Stimulated activated CD4-positive, alpha-beta T cell treated with anti-CD3 and anti-CD28 coated beads, Interleukin-2, amount 100 ng/mL, for 48 hours (primary cell): ENCODE measurements at regions not wholly inside any gene's neighbourhood (a gene's known extent, or its start where the extent isn't known, plus 50 kb on each side); places are given as distances from the start of the nearest gene placed in this dataset.

ENCODE experiments used
- DNase-seq, 2 donors: peaks; one replicate each; pipeline ENCODE4 v3.0.0-alpha.2; 2020

DNA sequence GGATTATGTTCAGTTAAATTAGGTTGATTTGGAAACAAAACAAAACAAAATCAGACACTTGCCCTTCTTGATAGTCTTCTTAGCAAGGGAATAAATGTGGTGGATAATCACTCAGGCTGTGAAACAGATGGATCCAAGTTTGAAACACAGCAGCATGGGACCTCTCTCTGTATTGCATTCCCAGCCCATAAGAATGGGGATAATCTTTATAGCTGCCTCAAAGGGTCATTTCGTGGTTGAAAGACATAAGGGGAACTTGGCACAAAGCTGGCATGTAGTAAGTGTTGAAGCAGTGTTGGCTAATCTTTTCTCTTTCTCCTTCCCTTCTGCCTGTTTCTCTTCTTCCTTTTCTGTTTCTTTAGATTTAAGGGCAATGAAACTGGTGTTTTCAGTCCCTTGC is 333.9 kb upstream of the TLE4 start:
- no peak for DNase-seq

DNA sequence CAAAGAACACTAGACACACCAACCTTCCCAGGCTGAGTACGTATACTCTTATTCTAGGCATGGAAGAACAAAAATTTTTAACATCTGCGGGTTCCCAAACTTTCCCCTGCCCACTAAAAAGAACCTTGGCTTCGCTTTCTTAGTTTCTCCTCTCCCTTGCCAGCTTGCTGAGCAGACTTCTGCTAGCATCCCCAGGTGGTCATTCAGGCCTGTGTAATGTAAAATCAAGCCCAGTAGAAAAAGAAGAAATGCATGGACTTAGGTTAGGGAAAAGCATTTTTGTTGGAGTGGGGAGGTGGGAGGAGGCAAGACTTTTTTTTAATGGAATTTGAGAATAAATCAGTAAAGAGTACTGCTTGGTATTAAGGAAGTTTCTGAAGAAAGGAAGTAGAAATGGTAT is 331.0 kb upstream of the TLE4 start:
- DNase-seq: no peak

DNA sequence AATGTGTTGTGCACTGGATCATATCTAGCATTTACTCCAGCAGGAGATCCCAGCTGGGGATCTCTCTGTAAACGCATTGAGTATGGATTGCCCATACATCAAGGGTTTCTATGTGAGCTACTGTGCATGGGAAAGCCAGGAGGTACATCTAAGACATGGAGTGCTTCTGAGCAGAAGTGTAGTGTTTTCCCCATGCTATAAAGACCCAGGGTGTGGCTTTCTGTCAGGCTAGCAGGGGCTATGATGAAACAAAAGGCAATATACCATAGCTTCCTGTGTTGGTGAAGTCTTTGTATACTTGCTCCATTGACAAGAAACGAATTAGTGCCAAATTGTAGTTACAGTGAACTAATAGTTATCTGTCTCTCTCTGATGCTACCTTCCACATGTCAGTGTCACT is 329.3 kb upstream of the TLE4 start:
- DNase-seq: no peak

DNA sequence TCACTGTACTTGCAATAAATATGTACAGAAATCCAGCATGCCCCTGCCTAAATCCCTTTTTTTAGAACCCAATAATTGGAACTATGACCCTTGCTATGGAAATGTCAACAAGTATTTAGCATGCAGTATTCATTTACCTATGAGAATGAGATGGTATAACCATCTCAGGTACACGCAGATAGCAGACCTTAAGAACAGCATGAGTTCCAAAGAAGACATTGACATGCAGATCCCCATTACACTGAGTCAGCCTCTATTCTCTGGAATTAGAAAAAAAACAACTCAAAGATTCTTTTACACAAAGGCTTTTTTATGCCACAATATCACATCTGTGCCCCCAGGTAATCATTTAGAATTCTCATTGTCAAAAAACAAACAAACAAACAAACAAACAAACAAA is 325.6 kb upstream of the TLE4 start:
- DNase-seq: no peak

DNA sequence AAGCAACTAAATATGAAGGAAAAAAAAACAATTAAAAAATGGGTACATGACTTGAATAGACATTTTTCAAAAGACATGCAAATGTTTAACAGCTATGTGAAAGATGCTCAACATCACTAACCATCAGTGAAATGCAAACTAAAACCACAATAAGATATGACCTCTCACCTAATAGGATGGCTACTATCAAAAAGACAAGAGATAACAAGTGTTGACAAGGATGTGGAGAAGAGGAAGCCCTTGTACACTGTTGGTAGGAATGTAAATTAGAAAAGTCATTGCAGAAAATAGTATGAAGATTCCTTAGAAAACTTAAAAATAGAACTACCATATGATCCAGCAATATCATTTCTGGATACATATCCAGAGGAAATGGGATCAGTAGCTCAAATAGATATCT is 324.7 kb upstream of the TLE4 start:
- DNase-seq: no peak

DNA sequence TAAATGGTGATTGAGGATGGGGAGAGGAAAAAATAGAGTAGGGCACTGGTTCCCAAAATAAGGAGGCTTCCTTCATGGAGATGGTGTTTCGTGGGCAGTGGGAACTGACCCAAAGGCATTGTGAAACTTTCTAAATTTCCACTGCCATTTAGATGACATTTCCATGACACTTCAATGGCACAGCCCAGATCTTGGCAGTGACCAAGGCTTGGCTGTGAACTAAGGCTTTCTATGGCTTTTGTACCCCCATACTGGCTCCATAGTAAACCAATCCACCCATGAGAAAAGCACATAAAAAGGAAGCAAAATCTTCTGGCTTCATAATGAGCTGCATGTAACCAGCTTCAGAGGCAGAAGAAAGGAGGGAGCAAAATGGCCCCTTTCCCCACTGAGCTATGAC is 321.0 kb upstream of the TLE4 start:
- DNase-seq: no peak

DNA sequence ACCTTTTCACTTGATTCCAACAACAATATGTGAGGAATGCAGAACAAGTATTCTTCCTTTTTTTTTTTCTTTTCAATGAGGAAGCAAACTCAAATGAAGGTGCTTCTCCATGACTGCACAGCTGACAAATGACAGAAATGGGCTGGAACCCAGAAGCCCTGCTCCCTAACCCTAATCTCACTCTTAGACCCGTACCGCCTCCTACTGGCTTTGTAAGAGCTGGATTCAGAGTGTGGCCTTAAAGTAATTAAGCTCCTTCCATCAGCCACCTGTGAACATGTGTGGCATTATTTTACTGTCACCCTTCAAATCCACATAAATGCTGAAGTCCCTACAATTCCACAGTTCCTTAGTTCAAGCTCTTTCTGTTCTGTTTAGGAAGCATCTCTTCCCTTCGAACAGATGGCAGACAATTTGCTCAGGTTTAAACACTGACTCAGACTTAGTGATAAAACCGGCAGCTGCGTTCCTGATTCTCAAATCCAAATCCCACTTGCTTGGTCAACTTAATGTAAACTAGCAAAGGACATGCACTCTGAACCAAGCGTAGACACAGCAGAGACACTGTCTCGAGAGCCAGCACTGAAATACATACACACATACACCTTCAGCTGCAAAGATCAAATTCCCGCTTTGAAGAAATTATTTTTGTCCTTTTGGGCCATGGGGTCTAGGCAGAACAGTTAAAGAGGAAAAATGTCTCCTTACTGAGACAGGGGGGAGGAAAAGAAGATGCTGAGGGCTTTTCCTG is 316.7 kb upstream of the TLE4 start:
- DNase-seq: no peak

DNA sequence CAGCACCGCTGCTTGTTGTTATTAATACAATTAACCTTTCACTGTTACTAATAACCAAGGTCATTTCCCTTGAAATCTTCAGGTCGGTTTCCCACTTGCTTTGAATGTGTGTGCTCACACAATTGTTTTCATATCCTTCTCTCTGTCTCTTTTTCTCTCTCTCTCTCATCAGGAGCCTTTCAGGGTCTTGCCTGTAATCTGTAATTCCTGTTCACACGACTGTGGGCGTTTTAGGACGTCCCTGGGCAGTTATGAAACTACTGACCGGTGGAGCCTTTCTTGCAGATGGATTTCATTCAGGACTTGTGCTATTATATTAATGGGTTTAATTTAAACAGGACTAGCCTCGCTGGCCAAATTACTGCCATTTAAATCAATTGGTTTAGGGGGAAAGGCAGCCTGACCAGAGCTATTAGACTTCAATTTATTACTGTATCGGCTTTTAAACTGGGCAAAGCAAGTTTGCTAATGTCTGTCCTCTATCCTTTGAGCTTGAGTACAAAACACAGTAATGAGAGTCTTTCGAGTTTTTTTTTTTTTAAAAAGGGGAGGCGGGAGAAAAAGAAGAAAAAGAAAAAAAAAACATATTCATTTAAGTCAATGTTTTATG is 316.0 kb upstream of the TLE4 start:
- DNase-seq: no peak

DNA sequence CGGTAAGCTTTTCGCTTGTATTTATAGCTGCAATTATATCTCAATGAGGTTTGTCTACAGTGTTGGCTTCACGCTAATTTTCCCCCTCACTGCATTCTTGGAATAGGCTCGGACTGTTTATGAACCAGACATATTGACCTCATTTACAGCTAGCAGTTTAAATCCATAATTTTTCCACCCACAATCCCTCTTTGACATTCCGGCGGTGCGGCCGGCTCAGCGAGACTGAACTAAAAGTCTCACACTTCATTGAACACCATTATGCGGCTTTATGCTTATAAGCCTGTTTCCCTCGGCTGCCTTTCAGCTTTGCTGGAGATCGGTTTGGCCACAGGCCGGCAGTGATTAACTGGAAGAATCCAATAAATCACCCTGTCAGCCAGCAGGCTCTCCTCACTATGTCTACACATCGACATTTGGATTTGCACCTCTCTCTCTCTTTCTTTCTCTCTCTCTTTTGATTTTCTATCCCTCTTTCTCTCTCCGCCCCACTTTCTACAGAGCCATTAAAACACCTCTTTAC is 315.0 kb upstream of the TLE4 start:
- no peak for DNase-seq

DNA sequence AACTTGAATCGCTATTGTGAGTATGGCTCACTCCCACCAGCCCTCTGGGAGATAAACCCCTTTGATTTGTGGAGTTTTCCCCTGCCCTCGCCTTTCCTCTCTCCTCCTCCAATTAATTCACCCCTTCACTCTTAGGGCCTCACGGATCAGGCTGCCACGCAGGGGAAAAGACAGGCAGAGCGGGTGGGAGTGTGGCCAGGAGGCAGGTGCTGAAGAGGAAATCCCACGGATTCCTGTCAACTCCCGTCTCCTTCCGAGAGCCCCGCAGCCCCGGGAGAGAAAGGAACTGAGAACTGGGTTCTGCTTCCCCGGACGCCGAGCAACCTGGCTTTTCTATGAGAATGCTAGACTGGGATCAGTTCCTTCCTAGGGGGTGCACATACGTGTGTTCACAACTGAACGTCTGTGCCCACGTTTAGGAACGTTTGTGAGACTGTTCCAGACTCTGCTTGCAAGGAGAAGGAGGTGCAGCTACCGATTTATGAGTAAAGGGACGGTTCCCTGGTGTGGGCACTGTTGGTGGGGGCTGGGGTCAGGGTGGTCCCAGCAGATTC is 314.5 kb upstream of the TLE4 start:
- DNase-seq: no peak

DNA sequence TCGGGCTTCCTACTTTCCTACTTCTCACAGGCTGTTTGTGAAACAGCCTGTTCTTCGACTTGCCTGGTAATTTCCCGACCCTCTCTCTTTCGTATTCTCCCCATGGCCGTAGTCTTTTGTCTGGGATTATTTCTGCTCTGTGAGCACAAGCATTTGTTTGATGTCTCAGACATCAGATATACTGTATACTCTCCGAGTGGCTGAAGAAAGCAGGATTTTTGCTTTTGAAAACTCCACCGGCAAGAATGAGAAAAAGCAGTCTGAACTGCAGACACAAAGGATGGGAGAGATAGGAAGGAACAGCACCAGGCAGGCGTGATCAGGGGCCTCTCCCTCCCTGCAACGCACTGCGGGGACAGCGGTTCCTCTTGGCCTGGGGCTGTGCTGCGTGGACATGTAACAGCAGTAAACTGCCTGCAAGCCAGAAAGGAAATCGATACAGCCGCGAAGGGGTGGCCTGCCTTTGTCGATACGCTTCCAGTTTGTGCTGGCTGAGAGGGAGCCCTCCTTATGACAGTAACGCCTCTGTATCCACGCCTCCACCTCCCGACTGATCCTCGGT is 313.9 kb upstream of the TLE4 start:
- DNase-seq: no peak

DNA sequence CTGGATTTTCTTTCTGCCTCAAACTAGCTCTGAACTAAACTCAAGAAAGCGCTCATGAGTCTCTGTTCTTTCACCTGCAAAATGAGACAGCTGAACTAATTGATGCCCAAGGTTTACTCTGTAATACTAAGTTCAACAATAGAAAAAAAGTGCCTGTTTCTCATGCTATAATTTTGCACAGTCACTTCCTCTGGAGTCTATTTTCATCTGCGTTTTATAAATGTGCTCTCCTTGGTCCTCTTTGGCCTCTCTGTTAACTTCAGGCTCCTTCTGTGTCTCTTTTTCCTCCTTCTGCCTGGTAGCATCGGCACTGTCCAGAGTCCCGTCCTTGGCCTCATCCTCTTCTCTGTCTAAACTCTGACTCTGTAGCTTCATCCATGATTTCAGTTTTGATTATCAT is 311.9 kb upstream of the TLE4 start:
- DNase-seq: no peak

DNA sequence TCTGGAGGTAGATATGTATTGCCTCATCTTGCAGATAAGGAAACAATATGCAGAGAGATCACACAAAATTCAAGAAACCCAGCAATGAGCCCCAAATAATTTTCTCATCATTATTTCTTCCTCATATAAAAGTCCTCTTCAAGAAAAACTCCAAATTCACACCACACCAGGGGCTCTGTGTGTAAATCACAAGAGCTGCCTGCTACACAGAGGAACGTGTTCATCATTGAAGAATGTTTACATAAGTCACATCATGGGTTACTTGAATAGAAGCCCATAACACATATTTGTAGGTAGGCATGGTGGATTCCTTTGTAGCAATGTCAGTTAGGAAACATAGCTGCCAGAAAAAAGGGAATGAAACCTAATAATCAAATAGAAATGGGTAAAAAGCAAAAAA is 308.1 kb upstream of the TLE4 start:
- no peak for DNase-seq

DNA sequence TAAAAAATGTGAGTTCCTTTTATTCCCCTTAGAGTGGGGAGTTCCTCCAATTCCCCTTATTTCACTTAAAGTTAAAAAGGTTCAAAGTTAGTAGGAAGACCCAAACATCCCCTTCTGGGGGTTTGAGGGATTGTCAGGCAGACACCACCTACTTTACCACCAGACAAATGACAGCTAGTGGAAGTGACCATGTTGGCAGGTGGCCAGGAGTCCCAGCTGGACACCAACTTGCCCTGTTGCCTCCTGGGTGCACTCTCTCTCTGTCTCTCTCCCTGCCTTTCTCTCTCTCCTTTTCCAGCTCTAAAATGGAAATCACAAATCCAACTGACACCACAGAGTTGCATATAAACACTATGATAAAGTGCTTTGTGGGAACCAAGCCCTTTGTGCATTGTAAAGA is 307.7 kb upstream of the TLE4 start:
- DNase-seq: no peak

DNA sequence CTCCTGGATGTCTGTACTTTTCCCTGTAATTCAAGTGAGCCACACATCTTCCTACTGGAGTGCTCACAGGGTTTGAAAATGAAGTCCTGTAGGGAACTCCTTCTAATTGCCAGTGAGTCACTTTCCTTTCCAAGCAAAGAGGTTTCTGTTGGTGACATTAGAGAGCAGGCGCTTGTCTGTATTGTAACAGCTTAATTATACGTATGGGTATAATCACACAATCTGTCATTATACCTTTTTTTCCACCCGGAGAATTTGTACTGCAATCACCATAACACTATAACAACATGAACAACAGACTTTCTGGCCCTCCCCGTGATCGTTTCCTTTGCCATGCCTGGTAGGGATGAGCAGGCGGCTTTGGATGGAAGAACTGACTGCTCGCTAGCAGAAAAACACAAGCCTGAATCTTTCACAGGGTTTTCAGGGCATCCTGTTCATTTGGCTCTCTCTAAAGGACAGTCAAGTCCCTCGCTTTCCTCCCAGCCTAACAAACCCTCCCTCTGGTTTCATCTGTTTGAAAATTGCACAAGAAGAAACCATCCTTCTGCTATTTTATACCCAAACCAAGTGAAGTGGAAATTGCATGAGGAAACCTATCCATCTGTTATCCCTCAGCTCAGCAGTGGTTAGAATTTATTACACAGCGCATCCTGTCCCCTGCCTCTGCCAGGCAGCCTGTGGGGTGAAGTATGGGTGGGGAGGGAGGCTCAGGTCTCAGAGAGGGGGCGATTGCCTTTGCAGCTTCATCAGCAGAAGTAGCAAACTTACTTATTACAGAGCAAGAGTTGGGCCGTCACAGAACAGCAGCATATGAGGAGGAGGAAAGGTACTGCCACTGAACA is 307.0 kb upstream of the TLE4 start:
- no peak for DNase-seq

DNA sequence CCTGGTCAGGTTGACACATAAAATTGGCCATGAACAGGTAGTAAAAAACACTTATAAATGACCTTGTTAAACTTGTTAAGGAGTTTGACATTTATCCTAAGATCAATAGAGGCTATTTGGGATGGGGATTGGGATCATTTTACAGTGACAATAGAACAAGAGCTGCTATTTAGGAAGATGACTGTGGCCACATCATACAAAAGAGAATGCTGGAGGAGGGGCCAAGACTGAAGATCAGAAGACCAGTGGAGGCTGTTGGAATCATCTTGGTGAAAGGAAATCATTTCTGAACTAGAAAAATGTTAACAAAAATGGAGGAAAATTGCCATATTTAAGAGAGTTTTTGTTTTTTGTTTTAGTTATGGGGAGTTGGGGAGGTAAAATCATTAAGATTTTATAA is 304.8 kb upstream of the TLE4 start:
- no peak for DNase-seq

DNA sequence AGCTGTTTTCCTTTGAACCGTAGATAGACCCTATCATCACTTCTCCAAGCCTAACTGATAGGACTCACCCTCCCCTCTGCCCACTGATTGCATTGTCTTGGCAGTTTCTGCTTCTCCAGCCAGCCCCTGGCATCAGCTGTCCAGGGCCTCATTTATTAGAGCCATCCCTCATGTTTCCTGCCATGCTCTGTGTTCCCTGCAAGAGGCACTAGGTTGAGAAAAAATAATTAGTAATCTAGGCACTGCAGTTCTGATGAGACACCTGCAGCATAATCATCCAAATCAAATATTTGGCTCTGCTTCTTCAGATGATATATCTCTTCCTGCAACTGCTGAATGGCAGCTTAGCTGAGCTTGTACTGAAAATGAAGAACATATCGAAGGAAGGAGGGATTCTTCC is 303.0 kb upstream of the TLE4 start:
- no peak for DNase-seq

DNA sequence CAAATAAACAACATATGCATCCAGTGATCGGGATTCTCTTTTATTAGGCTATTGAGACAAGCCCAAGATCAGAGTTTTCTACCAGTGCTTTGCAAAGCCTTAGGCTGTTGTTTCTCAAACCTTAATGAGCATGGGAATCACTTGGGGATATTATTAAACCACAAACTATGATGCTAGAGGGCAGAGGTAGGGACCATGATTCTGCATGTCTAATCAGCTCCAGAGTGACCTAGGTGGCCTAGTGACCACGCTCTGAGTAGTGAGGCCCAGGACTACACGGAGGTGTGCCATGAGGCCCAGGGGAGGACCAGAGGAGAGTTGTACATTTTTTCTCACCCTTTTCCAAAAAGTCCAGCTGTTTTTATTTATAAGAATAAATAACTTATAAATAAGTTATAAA is 298.5 kb upstream of the TLE4 start:
- DNase-seq: no peak

DNA sequence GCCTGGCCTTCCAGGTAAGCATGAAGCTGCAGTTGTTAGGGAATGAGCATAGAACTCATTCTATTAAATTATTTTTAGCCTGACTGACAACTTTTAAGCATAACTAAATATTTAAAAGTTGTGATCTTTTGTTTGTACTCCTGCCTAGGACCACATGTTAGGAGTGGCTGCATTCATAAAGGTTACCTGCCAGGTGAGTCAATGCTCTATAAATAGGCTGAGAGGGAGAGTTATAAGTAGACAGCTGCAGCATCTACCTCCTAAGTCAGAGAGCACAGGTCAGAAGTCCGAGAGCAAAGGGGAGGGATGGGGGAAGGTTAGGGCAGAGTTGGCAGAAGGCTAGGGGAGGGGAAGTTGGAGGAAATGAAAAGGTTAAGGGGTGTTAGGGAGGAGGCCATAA is 292.4 kb upstream of the TLE4 start:
- DNase-seq: no peak

DNA sequence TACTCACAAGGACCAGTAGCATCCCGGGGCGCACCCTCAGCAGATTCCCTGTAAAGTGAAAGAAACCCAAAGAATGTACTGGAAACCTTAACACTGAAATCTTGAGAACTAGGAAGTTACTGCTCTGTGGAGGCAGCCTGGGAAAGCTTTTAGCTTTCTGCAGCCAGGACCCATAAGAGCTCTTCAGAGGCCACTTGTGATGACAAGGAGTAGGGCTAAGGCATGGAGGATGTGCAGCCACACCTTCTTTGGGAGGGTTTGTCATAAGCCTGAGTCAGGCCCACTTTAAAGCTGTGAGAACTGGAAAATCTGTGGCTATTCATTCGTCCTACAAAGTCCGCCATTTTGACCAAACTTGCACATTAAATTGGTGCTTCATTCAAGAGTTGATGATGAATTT is 291.1 kb upstream of the TLE4 start:
- DNase-seq: no peak

DNA sequence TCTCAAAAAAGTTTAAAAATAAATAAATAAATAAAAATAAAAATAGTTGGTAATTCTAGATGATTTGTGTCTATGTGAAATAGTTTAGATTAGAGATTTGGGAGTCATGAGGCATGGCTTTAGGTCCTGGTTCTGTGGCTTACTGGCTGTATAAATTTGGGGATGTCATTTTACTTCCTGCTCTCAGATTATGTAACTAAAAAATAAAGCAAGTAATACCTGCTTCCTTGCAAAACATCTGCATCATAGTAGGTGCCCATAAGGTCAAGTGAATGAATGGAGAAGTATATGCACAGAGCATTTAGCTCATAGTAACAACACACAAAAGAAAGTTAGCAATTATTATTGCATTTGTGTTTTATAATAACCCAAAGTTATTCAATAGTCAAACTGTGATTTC is 287.7 kb upstream of the TLE4 start:
- no peak for DNase-seq

DNA sequence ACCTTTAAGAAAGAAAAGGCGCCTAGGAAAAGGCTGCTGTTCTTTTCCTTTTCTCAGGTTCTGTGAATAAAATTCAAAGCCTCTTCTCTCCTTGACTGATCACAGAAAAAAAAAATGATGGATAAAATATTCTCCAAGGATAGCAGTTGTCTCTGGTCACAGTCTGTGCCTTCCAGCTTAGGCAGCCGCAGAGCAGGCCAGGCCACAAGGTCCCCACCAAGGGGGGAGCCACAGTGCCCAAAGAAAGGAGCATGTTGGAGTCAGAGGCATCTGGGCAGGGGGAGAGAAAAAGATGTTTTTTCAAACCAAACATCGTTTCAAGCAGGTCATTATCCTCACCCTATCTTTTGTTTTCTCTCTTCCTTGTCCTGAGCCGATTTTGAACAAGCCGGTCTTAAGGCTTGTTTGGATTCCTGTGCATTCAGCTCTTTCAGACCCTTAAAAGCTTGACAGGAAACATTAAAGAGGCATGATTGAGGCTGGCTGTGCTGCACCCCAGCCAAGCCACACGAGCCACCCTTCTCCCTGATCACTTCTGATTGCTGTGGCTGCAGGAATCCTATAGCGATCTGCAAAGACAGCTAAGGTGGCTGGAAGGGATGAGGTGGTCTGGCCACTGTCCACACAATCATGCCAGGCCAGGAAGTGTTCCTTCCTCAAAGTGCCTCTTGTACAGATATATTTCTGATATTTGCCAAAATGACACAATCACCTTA is 284.6 kb upstream of the TLE4 start:
- no peak for DNase-seq
